A673 (cell line): ENCODE measurements at regions not wholly inside any gene's neighbourhood (a gene's known extent, or its start where the extent isn't known, plus 50 kb on each side); places are given as distances from the start of the nearest gene placed in this dataset.

ENCODE experiments used
- CTCF ChIP-seq: fragments of 300-800, 200-600 bp; sonication (generic); conservative IDR thresholded peaks from 2 replicates; pipeline ENCODE4 v1.5.1; 2017; ENCODE audit warnings: low read depth, mild to moderate bottlenecking, antibody characterized with exemption, low read length, moderate library complexity, mixed read lengths
- EZH2 ChIP-seq: fragments of 200-600 bp; sonication (generic); IDR thresholded peaks from 2 replicates; pipeline ENCODE4 v1.6.1; 2017; ENCODE audit warnings: borderline replicate concordance, low read depth, mild to moderate bottlenecking, mixed read lengths, antibody characterized with exemption, low read length; ENCODE audit not compliant: poor library complexity, severe bottlenecking

GRCh38 chr18:54749291-54749690 lies 79.0 kb upstream of the RAB27B start:
- TF ChIP-seq CTCF: no peak
- TF ChIP-seq EZH2: no peak
